ENCODE measurements at regions not wholly inside any gene's neighbourhood (a gene's known extent, or its start where the extent isn't known, plus 50 kb on each side); places are given as distances from the start of the nearest gene placed in this dataset.

- TF ChIP-seq POLR2A (IDR thresholded peaks at IDR 0.05; ENCODE audit: low read length) (no peak), GATA1 (IDR thresholded peaks at IDR 0.05; ENCODE audit: low read depth, low read length) (no peak)
Observed at GRCh38 chr2:6052649-6053048, 360.5 kb downstream of the SOX11 start.
